Retinal pigment epithelial cell (primary cell): ENCODE measurements at regions not wholly inside any gene's neighbourhood (a gene's known extent, or its start where the extent isn't known, plus 50 kb on each side); places are given as distances from the start of the nearest gene placed in this dataset.

Experiments used
- DNase-seq: peaks from one replicate; pipeline ENCODE4 v3.0.0-alpha.2; 2010; ENCODE audit warnings: low read depth
- H3K4me3 ChIP-seq: 2 replicates; pipeline ENCODE4 v1.5.1; 2011; ENCODE audit warnings: mild to moderate bottlenecking, low read length, control low read depth, moderate library complexity
- TF ChIP-seq, protein P1 (sequence below): conservative IDR thresholded peaks from 2 replicates; pipeline ENCODE4 v1.5.1; 2011; ENCODE audit warnings: low read depth, low read length, control low read depth, inconsistent platforms

DNA sequence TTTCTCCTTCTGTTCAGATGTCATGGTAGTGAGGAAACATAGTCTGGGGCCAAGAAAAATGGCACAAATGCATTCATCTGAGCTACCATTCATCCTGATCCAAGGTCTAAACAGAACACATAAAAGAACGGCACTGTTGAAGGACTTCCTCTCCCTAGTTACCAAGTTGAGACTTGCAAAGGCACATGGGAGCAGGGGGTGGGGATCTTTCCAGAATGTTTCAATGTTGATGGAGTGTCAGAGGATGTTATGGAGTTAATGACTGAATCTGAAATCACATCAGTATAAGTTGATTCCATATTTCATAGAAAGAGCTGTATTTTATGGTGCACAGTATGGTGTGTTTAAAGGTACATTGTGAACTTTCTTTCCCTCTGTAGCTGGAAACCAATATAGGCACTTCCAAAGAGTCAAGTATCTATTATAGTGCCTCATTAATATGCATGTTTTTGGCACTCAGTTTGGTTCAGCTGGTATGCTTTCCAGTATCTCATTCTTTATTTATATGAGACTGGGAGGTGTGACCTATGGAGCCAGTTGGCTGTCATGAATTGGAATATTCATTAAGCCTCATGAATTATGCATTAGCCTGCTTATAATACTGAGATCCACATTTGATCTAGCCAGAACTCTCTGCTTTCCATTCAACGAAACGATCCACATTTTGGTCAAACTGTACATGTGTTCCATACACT is 603.0 kb downstream of the NR2F1-AS1 start:
- TF ChIP-seq, protein P1, sequence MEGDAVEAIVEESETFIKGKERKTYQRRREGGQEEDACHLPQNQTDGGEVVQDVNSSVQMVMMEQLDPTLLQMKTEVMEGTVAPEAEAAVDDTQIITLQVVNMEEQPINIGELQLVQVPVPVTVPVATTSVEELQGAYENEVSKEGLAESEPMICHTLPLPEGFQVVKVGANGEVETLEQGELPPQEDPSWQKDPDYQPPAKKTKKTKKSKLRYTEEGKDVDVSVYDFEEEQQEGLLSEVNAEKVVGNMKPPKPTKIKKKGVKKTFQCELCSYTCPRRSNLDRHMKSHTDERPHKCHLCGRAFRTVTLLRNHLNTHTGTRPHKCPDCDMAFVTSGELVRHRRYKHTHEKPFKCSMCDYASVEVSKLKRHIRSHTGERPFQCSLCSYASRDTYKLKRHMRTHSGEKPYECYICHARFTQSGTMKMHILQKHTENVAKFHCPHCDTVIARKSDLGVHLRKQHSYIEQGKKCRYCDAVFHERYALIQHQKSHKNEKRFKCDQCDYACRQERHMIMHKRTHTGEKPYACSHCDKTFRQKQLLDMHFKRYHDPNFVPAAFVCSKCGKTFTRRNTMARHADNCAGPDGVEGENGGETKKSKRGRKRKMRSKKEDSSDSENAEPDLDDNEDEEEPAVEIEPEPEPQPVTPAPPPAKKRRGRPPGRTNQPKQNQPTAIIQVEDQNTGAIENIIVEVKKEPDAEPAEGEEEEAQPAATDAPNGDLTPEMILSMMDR, result no peak
- no peak overlapping the region for H3K4me3 ChIP-seq
- no peak for DNase-seq

DNA sequence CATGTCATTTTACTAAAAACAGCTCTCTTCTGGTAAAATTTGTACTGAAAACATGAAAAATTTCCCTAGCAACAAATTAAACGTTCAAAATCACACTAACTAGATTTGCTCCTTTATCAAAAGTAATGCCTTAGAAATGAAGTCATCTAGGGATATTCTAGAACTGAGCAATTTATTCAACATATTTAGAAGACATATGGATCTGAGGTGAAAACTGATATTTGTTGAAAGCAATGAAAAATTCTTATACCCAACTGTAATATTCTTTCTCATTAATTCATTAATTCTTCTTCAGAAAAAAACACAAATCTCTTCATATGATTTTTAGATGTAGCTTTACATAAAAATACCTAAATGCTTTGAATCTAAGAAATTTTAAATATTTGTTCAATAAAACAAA is 604.9 kb downstream of the NR2F1-AS1 start:
- no peak overlapping the region for H3K4me3 ChIP-seq
- TF ChIP-seq, protein P1, result no peak
- DNase-seq, result no peak

DNA sequence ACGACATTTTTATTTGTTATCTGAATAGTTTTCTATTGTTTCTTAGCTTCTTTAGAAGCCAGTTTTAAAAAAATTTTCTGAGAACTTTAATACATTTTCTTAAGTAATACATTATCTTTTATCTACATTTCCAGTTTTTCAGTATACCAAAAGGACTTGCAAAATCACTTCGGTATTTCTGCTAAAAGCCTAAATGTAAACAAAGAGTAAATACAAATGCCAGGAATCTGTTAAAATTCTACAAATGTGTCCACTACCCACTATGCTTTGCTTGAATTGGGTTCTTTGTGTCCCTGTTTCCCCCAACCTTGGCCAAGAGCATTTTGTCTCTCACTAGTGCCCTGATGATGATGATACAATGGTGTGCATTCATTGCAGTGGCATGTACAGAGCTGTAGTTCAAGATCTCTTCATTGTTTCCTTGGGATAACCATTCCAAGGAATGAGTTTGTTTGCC is 611.2 kb downstream of the NR2F1-AS1 start:
- DNase-seq, result no peak
- no peak overlapping the region for H3K4me3 ChIP-seq
- TF ChIP-seq, protein P1, result no peak

DNA sequence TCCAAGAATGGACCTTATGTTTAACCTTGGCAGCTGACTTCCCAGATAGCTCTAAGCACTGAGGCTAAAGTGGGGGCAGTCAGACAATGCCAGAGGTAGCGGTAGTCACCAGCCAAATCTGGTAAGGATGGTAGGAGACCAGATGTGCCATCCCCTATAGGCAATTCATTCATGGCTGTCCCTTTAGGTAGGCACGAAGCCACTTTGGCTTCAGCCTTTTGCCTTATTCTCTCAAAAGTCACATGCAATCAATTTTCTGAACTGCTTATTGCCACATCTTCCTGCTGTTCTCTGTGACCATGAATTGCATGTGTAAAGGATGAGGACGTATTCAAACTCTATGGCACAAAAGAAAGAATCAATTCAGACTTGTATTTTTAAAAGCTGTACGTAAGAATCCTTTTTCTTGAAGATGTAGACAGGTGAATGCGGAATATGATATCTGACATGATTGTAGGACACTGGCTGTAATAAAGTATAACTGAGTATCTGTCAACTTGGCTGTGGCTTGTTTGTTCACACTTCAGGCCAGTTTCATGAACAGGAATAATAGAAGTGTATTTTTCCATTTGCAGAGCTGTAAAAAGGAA is 611.7 kb downstream of the NR2F1-AS1 start:
- H3K4me3 ChIP-seq, result no peak overlapping the region
- DNase-seq, result no peak
- TF ChIP-seq, protein P1, result no peak

DNA sequence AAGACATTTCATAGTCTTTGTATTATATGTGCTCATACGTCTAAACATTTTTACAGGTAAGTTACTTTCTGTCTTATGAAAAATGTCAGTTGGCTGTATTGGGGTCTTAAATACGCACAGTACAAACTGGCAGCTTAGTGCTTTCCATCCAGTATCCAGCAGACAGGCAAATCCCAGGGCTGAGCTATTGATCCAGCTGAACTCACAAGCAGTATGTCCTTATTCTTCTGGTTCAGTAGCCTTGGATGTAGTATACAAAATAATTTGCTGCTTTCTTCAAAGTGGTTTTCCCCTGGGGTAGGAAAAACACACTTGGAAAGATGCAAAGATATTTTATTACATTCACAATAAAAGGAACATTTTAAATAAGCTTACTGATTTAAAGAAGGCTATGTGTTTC is 617.2 kb downstream of the NR2F1-AS1 start:
- TF ChIP-seq, protein P1, result no peak

DNA sequence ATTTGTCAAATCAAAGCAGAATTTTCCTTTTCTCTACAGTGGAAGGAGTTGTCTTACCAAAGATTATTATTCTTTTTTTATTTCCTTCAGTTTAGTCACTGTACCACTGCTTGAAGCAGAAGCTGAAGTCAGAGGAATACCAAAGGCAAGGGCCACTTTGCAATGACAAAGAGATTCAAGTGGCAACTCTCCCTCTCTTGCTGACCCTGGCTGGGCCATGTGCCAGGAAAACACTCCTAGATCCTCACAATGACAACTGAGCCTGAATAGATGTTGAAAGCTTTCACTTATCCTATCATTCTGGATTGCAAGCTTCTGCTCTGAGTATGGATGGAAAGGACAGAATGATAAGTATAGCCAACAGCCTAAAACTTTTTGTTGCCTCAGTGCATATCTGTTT is 618.3 kb downstream of the NR2F1-AS1 start:
- TF ChIP-seq, protein P1, result no peak
- no peak overlapping the region for H3K4me3 ChIP-seq
- DNase-seq, result no peak

More for the DNA sequence above, 617.2 kb downstream of the NR2F1-AS1 start:
- no peak overlapping the region for H3K4me3 ChIP-seq
- no peak for DNase-seq

DNA sequence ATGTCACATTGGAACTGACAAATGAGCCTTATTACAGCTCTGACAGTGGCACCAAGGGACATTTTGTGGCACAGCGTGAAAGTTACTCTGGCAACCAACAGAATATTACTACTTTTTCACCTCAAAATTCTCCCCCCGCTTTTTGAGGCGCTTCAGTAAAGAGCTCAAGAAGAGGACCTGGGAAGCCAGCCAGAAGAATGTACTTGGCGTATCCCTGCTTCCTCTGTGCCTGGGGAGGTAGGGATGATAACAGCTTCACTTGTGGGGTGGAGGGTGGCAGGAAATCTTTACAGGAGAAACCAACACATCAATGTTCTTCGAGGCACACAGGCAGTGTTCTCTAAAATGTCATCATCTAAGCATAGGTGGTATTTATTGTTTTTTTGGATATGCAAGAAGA is 624.1 kb downstream of the NR2F1-AS1 start:
- no peak for DNase-seq
- TF ChIP-seq, protein P1, result no peak
- H3K4me3 ChIP-seq, result no peak overlapping the region
